ENCODE measurements at regions not wholly inside any gene's neighbourhood (a gene's known extent, or its start where the extent isn't known, plus 50 kb on each side); places are given as distances from the start of the nearest gene placed in this dataset.
"Not testable (repeated sequence)": the region's sequence is repeated elsewhere in the genome, so short reads cannot be mapped to it uniquely, and the experiment has no call there.

GRCh38 chr12:125989696-125990095, 924.5 kb downstream of the AACS start:
- no peak overlapping the region for H3K27ac Mint-ChIP-seq
- peaks cover 5% of the 10 kb centered on the region for H3K9me3 Mint-ChIP-seq (ENCODE audit: low read depth)
- peaks cover 2% of the 10 kb centered on the region for H3K4me1 Mint-ChIP-seq (ENCODE audit: low read depth)
- H3K36me3 Mint-ChIP-seq, result no peaks in the 10 kb centered on the region
- no peak overlapping the region for H3K4me3 Mint-ChIP-seq
- peaks cover 7% of the 10 kb centered on the region for H3K27me3 Mint-ChIP-seq

DNA sequence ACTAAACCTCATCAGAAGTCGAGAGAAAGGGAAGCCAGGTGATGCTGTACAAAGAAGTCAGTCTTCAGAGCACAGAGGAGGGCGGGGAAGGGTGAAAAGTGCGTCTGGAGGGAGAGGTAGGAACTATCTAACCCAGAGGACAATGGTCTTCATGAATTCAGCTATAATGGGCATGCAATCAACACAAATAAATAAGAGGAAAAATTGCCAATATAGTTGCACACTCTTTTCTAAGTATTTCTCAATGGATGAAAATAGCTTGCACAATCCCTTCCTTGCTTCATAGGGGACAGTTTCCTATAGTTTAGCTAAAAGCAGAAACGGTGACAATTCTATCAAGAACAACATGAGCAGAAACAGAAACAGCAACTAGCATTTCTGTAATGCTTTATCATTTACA, 931.2 kb downstream of the AACS start:
- H3K4me1 Mint-ChIP-seq (ENCODE audit: low read depth), result no peaks in the 10 kb centered on the region
- no peaks in the 10 kb centered on the region for H3K27me3 Mint-ChIP-seq
- H3K36me3 Mint-ChIP-seq, result no peaks in the 10 kb centered on the region
- H3K9me3 Mint-ChIP-seq (ENCODE audit: low read depth), result peaks cover 6% of the 10 kb centered on the region
- no peak overlapping the region for H3K4me3 Mint-ChIP-seq
- no peak overlapping the region for H3K27ac Mint-ChIP-seq

DNA sequence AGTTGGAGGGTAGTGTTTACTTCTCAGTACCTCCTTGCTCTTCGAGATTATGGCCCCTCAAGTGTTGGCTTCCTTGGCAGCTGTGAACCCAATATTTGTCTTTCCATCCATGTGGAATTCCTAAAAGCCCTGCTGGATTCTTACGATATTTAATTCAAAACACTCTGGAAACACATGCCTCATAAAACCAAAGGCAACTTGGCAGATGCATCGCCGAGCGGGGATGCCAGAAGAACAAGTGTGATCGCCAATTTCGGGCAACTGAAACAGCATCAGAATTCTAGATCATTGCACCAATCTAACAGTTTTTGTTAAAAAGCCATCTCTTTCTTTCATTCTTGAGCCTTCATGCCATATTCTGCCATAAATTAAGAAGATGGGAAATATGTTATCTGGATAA, 934.4 kb downstream of the AACS start:
- H3K36me3 Mint-ChIP-seq, result no peaks in the 10 kb centered on the region
- H3K4me3 Mint-ChIP-seq, result no peak overlapping the region
- no peak overlapping the region for H3K27ac Mint-ChIP-seq

DNA sequence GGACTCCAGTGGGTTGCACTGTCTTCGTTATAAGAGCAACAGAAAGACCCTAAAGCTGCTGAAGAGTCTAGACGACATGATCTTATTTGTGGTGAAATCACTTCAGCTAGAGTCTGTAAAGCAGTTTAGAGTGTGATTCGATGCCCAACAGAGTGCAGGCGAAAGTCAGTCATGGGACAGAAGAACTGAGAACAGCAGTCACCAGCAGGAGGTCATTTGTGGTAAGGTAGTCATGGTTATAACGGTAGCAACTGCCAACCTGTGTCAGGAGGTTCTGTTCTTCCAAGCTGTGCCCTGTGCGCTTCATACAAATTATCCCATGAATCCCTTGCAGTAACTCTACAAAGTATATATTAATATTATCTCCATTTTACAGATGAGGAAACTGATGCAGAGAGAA, 954.1 kb downstream of the AACS start:
- H3K4me3 Mint-ChIP-seq, result no peak overlapping the region
- peaks cover 1% of the 10 kb centered on the region for H3K27me3 Mint-ChIP-seq
- no peak overlapping the region for H3K27ac Mint-ChIP-seq
- H3K4me1 Mint-ChIP-seq (ENCODE audit: low read depth), result no peaks in the 10 kb centered on the region
- peaks cover 26% of the 10 kb centered on the region for H3K9me3 Mint-ChIP-seq (ENCODE audit: low read depth)
- no peaks in the 10 kb centered on the region for H3K36me3 Mint-ChIP-seq

More for the DNA sequence above, 934.4 kb downstream of the AACS start:
- Mint-ChIP-seq H3K9me3 (ENCODE audit: low read depth) (peaks cover 12% of the 10 kb centered on the region), H3K27me3 (no peaks in the 10 kb centered on the region), H3K4me1 (ENCODE audit: low read depth) (no peaks in the 10 kb centered on the region)

GRCh38 chr12:126021675-126022074, 956.4 kb downstream of the AACS start:
- H3K36me3 Mint-ChIP-seq, result no peaks in the 10 kb centered on the region
- peaks cover 8% of the 10 kb centered on the region for H3K9me3 Mint-ChIP-seq (ENCODE audit: low read depth)
- H3K27me3 Mint-ChIP-seq, result peaks cover 1% of the 10 kb centered on the region
- H3K4me1 Mint-ChIP-seq (ENCODE audit: low read depth), result no peaks in the 10 kb centered on the region
- H3K4me3 Mint-ChIP-seq, result no peak overlapping the region
- no peak overlapping the region for H3K27ac Mint-ChIP-seq

DNA sequence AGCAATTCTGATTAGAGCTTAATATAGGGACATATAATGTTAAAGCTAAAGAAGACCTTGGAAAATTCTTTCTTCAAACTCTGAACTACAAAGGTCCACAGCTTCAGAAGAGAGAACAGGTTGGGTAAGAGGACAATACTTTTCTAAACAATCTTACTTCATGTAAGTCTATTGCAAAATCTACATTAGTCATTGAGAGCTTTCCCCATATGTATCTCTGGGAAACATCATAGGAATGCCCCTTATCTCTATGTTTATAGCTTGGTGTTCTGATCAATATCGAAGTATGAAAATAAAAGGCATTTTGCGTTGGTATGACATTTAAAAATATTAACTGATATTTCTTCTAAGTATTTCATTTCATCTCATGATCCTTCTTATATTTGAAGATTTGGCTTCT, 962.6 kb downstream of the AACS start:
- Mint-ChIP-seq H3K4me1 (ENCODE audit: low read depth) (no peaks in the 10 kb centered on the region), H3K27ac (no peak overlapping the region), H3K36me3 (no peaks in the 10 kb centered on the region)

GRCh38 chr12:126030573-126030972, 965.3 kb downstream of the AACS start:
- Mint-ChIP-seq H3K36me3 (no peaks in the 10 kb centered on the region), H3K4me1 (ENCODE audit: low read depth) (no peaks in the 10 kb centered on the region), H3K4me3 (no peak overlapping the region), H3K27ac (no peak overlapping the region), H3K9me3 (ENCODE audit: low read depth) (no peaks in the 10 kb centered on the region), H3K27me3 (no peaks in the 10 kb centered on the region)

More for the DNA sequence above, 962.6 kb downstream of the AACS start:
- no peak overlapping the region for H3K4me3 Mint-ChIP-seq
- no peaks in the 10 kb centered on the region for H3K27me3 Mint-ChIP-seq
- H3K9me3 Mint-ChIP-seq (ENCODE audit: low read depth), result no peaks in the 10 kb centered on the region

- Mint-ChIP-seq H3K4me1 (ENCODE audit: low read depth) (no peaks in the 10 kb centered on the region), H3K4me3 (no peak overlapping the region), H3K27ac (no peak overlapping the region), H3K36me3 (no peaks in the 10 kb centered on the region), H3K27me3 (no peaks in the 10 kb centered on the region), H3K9me3 (ENCODE audit: low read depth) (no peaks in the 10 kb centered on the region)
Measured at GRCh38 chr12:126033751-126034150, 968.5 kb downstream of the AACS start.

DNA sequence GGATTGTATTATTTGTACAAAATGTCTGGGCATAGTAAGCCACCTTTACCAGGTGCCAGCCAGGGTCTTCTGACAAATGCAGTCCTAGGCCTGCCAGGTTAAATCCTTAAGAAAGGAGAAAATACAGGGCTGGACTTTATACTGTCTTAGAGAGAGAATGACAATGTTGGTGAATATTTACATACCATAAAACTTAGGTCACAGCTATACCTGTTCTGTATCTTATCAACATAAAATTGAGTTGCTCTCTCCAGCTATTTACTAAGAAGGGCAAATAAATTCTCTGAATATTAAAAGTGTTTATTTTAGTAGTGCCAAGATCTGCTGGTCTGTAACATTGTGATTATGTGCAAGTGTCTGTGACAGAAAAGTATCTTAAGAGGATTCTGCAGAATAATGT, 971.1 kb downstream of the AACS start:
- H3K27me3 Mint-ChIP-seq, result no peaks in the 10 kb centered on the region
- H3K36me3 Mint-ChIP-seq, result no peaks in the 10 kb centered on the region
- no peak overlapping the region for H3K27ac Mint-ChIP-seq
- no peaks in the 10 kb centered on the region for H3K4me1 Mint-ChIP-seq (ENCODE audit: low read depth)
- H3K4me3 Mint-ChIP-seq, result no peak overlapping the region
- no peaks in the 10 kb centered on the region for H3K9me3 Mint-ChIP-seq (ENCODE audit: low read depth)

- Mint-ChIP-seq H3K27me3 (no peaks in the 10 kb centered on the region), H3K27ac (no peak overlapping the region), H3K36me3 (no peaks in the 10 kb centered on the region), H3K4me3 (no peak overlapping the region), H3K9me3 (ENCODE audit: low read depth) (peaks cover 9% of the 10 kb centered on the region), H3K4me1 (ENCODE audit: low read depth) (no peaks in the 10 kb centered on the region)
Measured at GRCh38 chr12:126038434-126038833, 973.2 kb downstream of the AACS start.

- Mint-ChIP-seq H3K27ac (no peak overlapping the region), H3K9me3 (ENCODE audit: low read depth) (peaks cover 14% of the 10 kb centered on the region), H3K4me3 (no peak overlapping the region), H3K4me1 (ENCODE audit: low read depth) (no peaks in the 10 kb centered on the region), H3K27me3 (no peaks in the 10 kb centered on the region), H3K36me3 (no peaks in the 10 kb centered on the region)
Measured at GRCh38 chr12:126040307-126040706, 975.1 kb downstream of the AACS start.

DNA sequence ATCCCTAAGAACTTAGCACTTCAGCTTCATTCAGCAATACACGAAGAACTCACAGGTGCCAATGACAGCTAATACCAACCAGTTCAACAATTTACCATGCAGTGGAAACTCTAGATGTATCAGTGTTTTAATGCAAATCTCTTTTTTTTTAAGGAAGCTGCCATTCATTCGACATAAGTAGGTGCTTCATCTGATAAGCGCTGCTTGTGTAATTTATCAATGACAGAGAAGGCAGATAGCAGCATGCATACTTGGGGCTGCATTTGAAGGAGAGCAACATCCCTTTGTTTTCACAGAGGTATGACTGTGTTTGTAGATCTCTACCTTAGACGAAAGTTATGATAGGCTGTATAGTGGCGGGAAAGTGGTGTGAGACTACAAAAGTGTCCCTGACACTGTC, 977.1 kb downstream of the AACS start:
- no peaks in the 10 kb centered on the region for H3K4me1 Mint-ChIP-seq (ENCODE audit: low read depth)
- peaks cover 18% of the 10 kb centered on the region for H3K9me3 Mint-ChIP-seq (ENCODE audit: low read depth)
- no peak overlapping the region for H3K27ac Mint-ChIP-seq
- no peak overlapping the region for H3K4me3 Mint-ChIP-seq
- no peaks in the 10 kb centered on the region for H3K27me3 Mint-ChIP-seq
- H3K36me3 Mint-ChIP-seq, result no peaks in the 10 kb centered on the region

DNA sequence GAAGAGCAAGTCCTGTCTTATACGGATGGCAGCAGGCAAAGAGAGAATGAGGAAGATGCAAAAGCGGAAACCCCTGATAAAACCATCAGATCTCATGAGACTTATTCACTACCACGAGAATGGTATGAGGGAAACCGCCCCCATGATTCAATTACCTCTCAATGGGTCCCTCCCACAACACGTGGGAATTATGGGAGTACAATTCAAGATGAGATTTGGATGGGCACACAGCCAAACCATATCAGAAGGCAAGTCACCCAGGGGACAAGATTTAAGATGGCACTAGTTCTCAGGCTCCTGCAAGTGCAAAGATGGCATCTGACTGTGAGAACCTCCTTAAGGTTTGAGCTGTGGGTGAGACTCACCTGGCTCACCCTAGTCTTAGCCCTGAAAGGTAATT, 984.3 kb downstream of the AACS start:
- H3K4me3 Mint-ChIP-seq; H3K9me3 Mint-ChIP-seq (ENCODE audit: low read depth); H3K4me1 Mint-ChIP-seq (ENCODE audit: low read depth); H3K27ac Mint-ChIP-seq; H3K27me3 Mint-ChIP-seq; H3K36me3 Mint-ChIP-seq: not testable (repeated sequence)

DNA sequence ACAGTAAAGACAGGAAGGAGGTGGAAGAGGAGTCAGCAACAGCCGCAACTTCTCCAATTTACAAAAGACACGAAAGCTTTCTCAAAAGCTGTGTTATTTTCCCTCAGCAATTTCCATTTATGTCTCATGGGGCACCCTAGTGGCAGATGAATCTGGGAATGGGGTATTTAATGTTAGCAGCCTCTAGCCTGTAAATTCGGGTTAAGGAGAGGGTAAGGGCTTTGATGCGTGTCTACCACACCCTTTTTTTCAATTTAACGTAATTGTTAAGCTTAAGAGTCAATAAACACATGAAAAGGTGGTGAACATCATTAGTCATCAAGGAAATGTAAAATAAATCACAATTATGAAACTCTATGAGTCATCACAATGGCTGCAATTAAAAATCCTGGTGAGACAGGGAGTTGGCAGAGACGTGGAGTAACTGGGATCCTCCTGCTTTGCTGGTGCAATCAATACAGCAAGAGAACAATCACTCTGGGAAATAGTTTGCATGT, 986.4 kb downstream of the AACS start:
- H3K9me3 Mint-ChIP-seq (ENCODE audit: low read depth), result no peaks in the 10 kb centered on the region
- H3K27ac Mint-ChIP-seq, result no peak overlapping the region
- H3K4me3 Mint-ChIP-seq, result no peak overlapping the region
- no peaks in the 10 kb centered on the region for H3K4me1 Mint-ChIP-seq (ENCODE audit: low read depth)
- H3K36me3 Mint-ChIP-seq, result no peaks in the 10 kb centered on the region
- H3K27me3 Mint-ChIP-seq, result no peaks in the 10 kb centered on the region

DNA sequence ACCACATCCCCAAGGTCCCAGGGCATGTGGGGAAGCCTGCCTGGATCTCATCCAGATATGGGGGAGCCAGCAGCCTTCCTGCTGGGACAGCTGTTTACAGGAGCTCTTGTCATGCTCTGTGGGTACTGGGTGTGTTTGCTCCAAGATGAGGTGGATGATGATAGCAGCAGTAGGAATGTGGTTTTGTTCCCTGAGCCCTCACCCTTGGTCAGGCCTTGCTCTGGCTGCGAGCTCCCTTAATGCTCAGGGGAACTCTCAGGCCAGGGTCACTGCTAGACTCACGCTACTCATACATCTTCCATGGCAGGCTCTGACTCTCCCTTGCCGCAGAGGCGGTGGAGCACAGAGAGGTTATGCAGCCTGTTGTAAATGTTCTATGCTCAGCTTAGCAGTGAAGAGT, 990.3 kb downstream of the AACS start:
- Mint-ChIP-seq H3K4me1 (ENCODE audit: low read depth) (no peaks in the 10 kb centered on the region), H3K27me3 (no peaks in the 10 kb centered on the region), H3K27ac (no peak overlapping the region), H3K36me3 (no peaks in the 10 kb centered on the region), H3K9me3 (ENCODE audit: low read depth) (no peaks in the 10 kb centered on the region), H3K4me3 (no peak overlapping the region)

- Mint-ChIP-seq H3K4me1 (ENCODE audit: low read depth) (no peaks in the 10 kb centered on the region), H3K27me3 (no peaks in the 10 kb centered on the region), H3K4me3 (no peak overlapping the region), H3K27ac (no peak overlapping the region), H3K9me3 (ENCODE audit: low read depth) (no peaks in the 10 kb centered on the region), H3K36me3 (no peaks in the 10 kb centered on the region)
Measured at GRCh38 chr12:126061777-126062176, 996.5 kb downstream of the AACS start.
